ENCODE measurements at regions not wholly inside any gene's neighbourhood (a gene's known extent, or its start where the extent isn't known, plus 50 kb on each side); places are given as distances from the start of the nearest gene placed in this dataset.

- no peak for DNase-seq (ENCODE audit: low read depth in 2 of 2)
Measured at GRCh38 chr13:27014406-27015359, 156.9 kb downstream of the USP12 start.

- peak; percentile 54 to 57 for DNase-seq (ENCODE audit: low read depth in 2 of 2)
Measured at GRCh38 chr13:27012482-27013197, 159.0 kb downstream of the USP12 start.

GRCh38 chr13:27011661-27012060 is 159.9 kb downstream of the USP12 start:
- DNase-seq (ENCODE audit: low read depth in 2 of 2) = no peak

GRCh38 chr13:27008733-27009132 is 162.9 kb downstream of the USP12 start:
- DNase-seq (ENCODE audit: low read depth in 2 of 2) = no peak

GRCh38 chr13:27007166-27007565 is 164.4 kb downstream of the USP12 start:
- no peak for DNase-seq (ENCODE audit: low read depth in 2 of 2)

GRCh38 chr13:27006519-27007161 is 165.0 kb downstream of the USP12 start:
- DNase-seq (ENCODE audit: low read depth in 2 of 2) = no peak

GRCh38 chr13:27005976-27006518 is 165.6 kb downstream of the USP12 start:
- DNase-seq (ENCODE audit: low read depth in 2 of 2) = no peak

GRCh38 chr13:27005556-27005955 is 166.1 kb downstream of the USP12 start:
- no peak for DNase-seq (ENCODE audit: low read depth in 2 of 2)

GRCh38 chr13:27004866-27005265 is 166.7 kb downstream of the USP12 start:
- DNase-seq (ENCODE audit: low read depth in 2 of 2) = no peak

- DNase-seq (ENCODE audit: low read depth in 2 of 2) = no peak
Measured at GRCh38 chr13:27004326-27004725, 167.3 kb downstream of the USP12 start.

GRCh38 chr13:27001705-27002104 is 169.9 kb downstream of the USP12 start:
- no peak for DNase-seq (ENCODE audit: low read depth in 2 of 2)

GRCh38 chr13:27000686-27001085 is 170.9 kb downstream of the USP12 start:
- no peak for DNase-seq (ENCODE audit: low read depth in 2 of 2)

GRCh38 chr13:26999499-26999898 is 172.1 kb downstream of the USP12 start:
- no peak for DNase-seq (ENCODE audit: low read depth in 2 of 2)

GRCh38 chr13:26998292-26998691 is 173.3 kb downstream of the USP12 start:
- DNase-seq (ENCODE audit: low read depth in 2 of 2) = no peak

- DNase-seq (ENCODE audit: low read depth in 2 of 2) = no peak
Measured at GRCh38 chr13:26996965-26997752, 174.5 kb downstream of the USP12 start.

- DNase-seq (ENCODE audit: low read depth in 2 of 2) = no peak
Measured at GRCh38 chr13:26995159-26995558, 176.5 kb downstream of the USP12 start.

GRCh38 chr13:26993780-26994179 is 177.8 kb downstream of the USP12 start:
- DNase-seq (ENCODE audit: low read depth in 2 of 2) = no peak

GRCh38 chr13:26992951-26993719 is 178.5 kb downstream of the USP12 start:
- DNase-seq (ENCODE audit: low read depth in 2 of 2) = no peak

- no peak for DNase-seq (ENCODE audit: low read depth in 2 of 2)
Measured at GRCh38 chr13:26991508-26992181, 180.0 kb downstream of the USP12 start.
